GM12891 (cell line): ENCODE measurements at regions not wholly inside any gene's neighbourhood (a gene's known extent, or its start where the extent isn't known, plus 50 kb on each side); places are given as distances from the start of the nearest gene placed in this dataset.

ENCODE experiments used
- PAX5 ChIP-seq: IDR thresholded peaks from 2 replicates; pipeline ENCODE4 v1.6.1; 2011; ENCODE audit warnings: low read length, moderate library complexity, mild to moderate bottlenecking; ENCODE audit not compliant: insufficient read depth, severe bottlenecking
- POLR2A ChIP-seq: IDR thresholded peaks from 2 replicates; pipeline ENCODE4 v1.6.1; 2011; ENCODE audit warnings: low read depth, low read length, control low read depth
- POLR2AphosphoS5 ChIP-seq: IDR thresholded peaks from 2 replicates; pipeline ENCODE4 v1.6.1; 2011; ENCODE audit warnings: low read depth, low read length, control low read depth
- SPI1 ChIP-seq: IDR thresholded peaks from 2 replicates; pipeline ENCODE4 v1.6.1; 2011; ENCODE audit warnings: low read depth, low read length, control low read depth
- TAF1 ChIP-seq: IDR thresholded peaks from 2 replicates; pipeline ENCODE4 v1.6.1; 2011; ENCODE audit warnings: low read depth, low read length, control low read depth

GRCh38 chr10:126847666-126848065, 57.6 kb upstream of the DOCK1 start:
- TF ChIP-seq POLR2A, result no peak
- TF ChIP-seq SPI1, result no peak
- no peak for TF ChIP-seq POLR2AphosphoS5
- TF ChIP-seq PAX5, result no peak
- no peak for TF ChIP-seq TAF1
